ENCODE measurements at regions not wholly inside any gene's neighbourhood (a gene's known extent, or its start where the extent isn't known, plus 50 kb on each side); places are given as distances from the start of the nearest gene placed in this dataset.
"Not testable (repeated sequence)": the region's sequence is repeated elsewhere in the genome, so short reads cannot be mapped to it uniquely, and the experiment has no call there.

GRCh38 chr22:44628835-44629234 lies 73.2 kb upstream of the PRR5 start:
- DNase-seq, result no peak

GRCh38 chr22:44628273-44628672 lies 73.7 kb upstream of the PRR5 start:
- DNase-seq, result no peak

GRCh38 chr22:44627521-44628139 lies 74.4 kb upstream of the PRR5 start:
- no peak for DNase-seq

- DNase-seq, result peak; percentile 73
Observed at GRCh38 chr22:44625981-44626687, 75.9 kb upstream of the PRR5 start.

- no peak for DNase-seq
Observed at GRCh38 chr22:44625421-44625760, 76.6 kb upstream of the PRR5 start.

- DNase-seq, result no peak
Observed at GRCh38 chr22:44624689-44625420, 77.1 kb upstream of the PRR5 start.

GRCh38 chr22:44623771-44624510 lies 78.1 kb upstream of the PRR5 start:
- no peak for DNase-seq

GRCh38 chr22:44622679-44623078 lies 79.3 kb upstream of the PRR5 start:
- DNase-seq, result no peak

GRCh38 chr22:44622147-44622427 lies 79.9 kb upstream of the PRR5 start:
- no peak for DNase-seq

GRCh38 chr22:44621401-44622146 lies 80.4 kb upstream of the PRR5 start:
- no peak for DNase-seq

GRCh38 chr22:44620841-44621257 lies 81.2 kb upstream of the PRR5 start:
- DNase-seq, result no peak

GRCh38 chr22:44620129-44620840 lies 81.7 kb upstream of the PRR5 start:
- DNase-seq, result peak; percentile 64

GRCh38 chr22:44619560-44620128 lies 82.4 kb upstream of the PRR5 start:
- not testable (repeated sequence) for DNase-seq

- not testable (repeated sequence) for DNase-seq
Observed at GRCh38 chr22:44618910-44619309, 83.1 kb upstream of the PRR5 start.

- DNase-seq, result no peak
Observed at GRCh38 chr22:44618400-44618799, 83.6 kb upstream of the PRR5 start.

- no peak for DNase-seq
Observed at GRCh38 chr22:44617828-44618227, 84.2 kb upstream of the PRR5 start.

GRCh38 chr22:44616882-44617655 lies 84.9 kb upstream of the PRR5 start:
- no peak for DNase-seq

GRCh38 chr22:44616461-44616860 lies 85.5 kb upstream of the PRR5 start:
- DNase-seq, result no peak

GRCh38 chr22:44615602-44616180 lies 86.3 kb upstream of the PRR5 start:
- no peak for DNase-seq

- DNase-seq, result no peak
Observed at GRCh38 chr22:44615146-44615545, 86.9 kb upstream of the PRR5 start.

GRCh38 chr22:44613196-44613595 lies 88.8 kb upstream of the PRR5 start:
- no peak for DNase-seq

Measured in activated naive CD4-positive, alpha-beta T cell treated with anti-CD3 and anti-CD28 coated beads, Interleukin-2, amount 50 U/mL, for 16 hours (primary cell).